Hepatocyte (in vitro differentiated cells): ENCODE measurements at regions not wholly inside any gene's neighbourhood (a gene's known extent, or its start where the extent isn't known, plus 50 kb on each side); places are given as distances from the start of the nearest gene placed in this dataset.

Source experiments
- DNase-seq: peaks from one replicate; pipeline ENCODE4 v3.0.0-alpha.2; 2016; ENCODE audit warnings: low spot score
- H2AFZ ChIP-seq: fragments of 200-600 bp; sonication (generic); 2 replicates; pipeline ENCODE4 v1.6.0; 2016; ENCODE audit warnings: antibody characterized with exemption, mild to moderate bottlenecking
- H3K27ac ChIP-seq: fragments of 200-600 bp; sonication (generic); 2 replicates; pipeline ENCODE4 v1.5.1; 2016; ENCODE audit warnings: mild to moderate bottlenecking
- H3K27me3 ChIP-seq: fragments of 200-600 bp; sonication (generic); 2 replicates; pipeline ENCODE4 v1.6.1; 2016
- H3K36me3 ChIP-seq: fragments of 200-600 bp; sonication (generic); replicated peaks from 2 replicates; pipeline ENCODE4 v1.5.1; 2016; ENCODE audit warnings: low read depth; ENCODE audit not compliant: insufficient read depth
- H3K4me1 ChIP-seq: fragments of 200-600 bp; sonication (generic); 2 replicates; pipeline ENCODE4 v1.5.1; 2016; ENCODE audit warnings: mild to moderate bottlenecking, moderate library complexity; ENCODE audit not compliant: insufficient read depth
- H3K4me2 ChIP-seq: fragments of 200-600 bp; sonication (generic); 2 replicates; pipeline ENCODE4 v1.6.0; 2016
- H3K4me3 ChIP-seq: fragments of 200-600 bp; sonication (generic); 2 replicates; pipeline ENCODE4 v1.5.1; 2016; ENCODE audit warnings: mild to moderate bottlenecking
- H3K79me2 ChIP-seq: fragments of 200-600 bp; sonication (generic); 2 replicates; pipeline ENCODE4 v1.6.0; 2017; ENCODE audit warnings: mild to moderate bottlenecking
- H3K9me2 ChIP-seq: fragments of 200-600 bp; sonication (generic); replicated peaks from 2 replicates; pipeline ENCODE4 v1.6.0; 2017; ENCODE audit warnings: mild to moderate bottlenecking; ENCODE audit not compliant: insufficient read depth
- H3K9me3 ChIP-seq: fragments of 200-600 bp; sonication (generic); 2 replicates; pipeline ENCODE4 v1.5.1; 2016; ENCODE audit warnings: low read depth, mild to moderate bottlenecking
- H4K20me1 ChIP-seq: fragments of 200-600 bp; sonication (generic); 2 replicates; pipeline ENCODE4 v1.6.0; 2016; ENCODE audit warnings: mild to moderate bottlenecking; ENCODE audit not compliant: insufficient read depth, poor library complexity, severe bottlenecking
- CTCF ChIP-seq: fragments of 200-600 bp; sonication (generic); IDR thresholded peaks from 2 replicates; pipeline ENCODE4 v1.5.1; 2016; ENCODE audit warnings: antibody characterized with exemption, mild to moderate bottlenecking; ENCODE audit not compliant: poor library complexity
- EZH2 ChIP-seq: fragments of 200-600 bp; sonication (generic); IDR thresholded peaks from 2 replicates; pipeline ENCODE4 v1.6.1; 2016; ENCODE audit warnings: antibody characterized with exemption, mild to moderate bottlenecking, borderline replicate concordance
- EZH2phosphoT487 ChIP-seq: fragments of 200-600 bp; sonication (generic); IDR thresholded peaks from one replicate; pipeline ENCODE4 v1.6.1; 2018; ENCODE audit warnings: antibody characterized with exemption, mild to moderate bottlenecking, low read depth, moderate library complexity; ENCODE audit not compliant: unreplicated experiment, severe bottlenecking
- WGBS: methylation state at CpG from one replicate; pipeline ENCODE4 v1.1.6; 2016; ENCODE audit warnings: low lambda C conversion rate; ENCODE audit errors: missing lambda C conversion rate; 5-methylcytosine and 5-hydroxymethylcytosine counted together

GRCh38 chr9:28651050-28651722 is 1077.9 kb upstream of the C9orf72 start:
- Histone ChIP-seq H3K9me3 (no peaks in the 10 kb centered on the region), H3K79me2 (no peaks in the 10 kb centered on the region)

GRCh38 chr9:28653216-28653615 is 1079.9 kb upstream of the C9orf72 start:
- H3K9me3 ChIP-seq: no peaks in the 10 kb centered on the region
- 97% methylated on average over 1 of the region's 1 CpG for WGBS

More at GRCh38 chr9:28651050-28651722, 1077.9 kb upstream of the C9orf72 start:
- Histone ChIP-seq H2AFZ (no peak overlapping the region), H3K9me2 (no peaks in the 10 kb centered on the region), H3K27me3 (no peaks in the 10 kb centered on the region), H3K4me2 (no peak overlapping the region), H4K20me1 (no peaks in the 10 kb centered on the region), H3K4me1 (no peaks in the 10 kb centered on the region), H3K36me3 (no peaks in the 10 kb centered on the region), H3K4me3 (no peak overlapping the region), H3K27ac (no peak overlapping the region)
- 92% methylated on average over 5 of the region's 5 CpGs for WGBS
- DNase-seq: no peak
- no peak for TF ChIP-seq EZH2
- TF ChIP-seq EZH2phosphoT487: no peak
- no peak for TF ChIP-seq CTCF

GRCh38 chr9:28656727-28657126 is 1083.4 kb upstream of the C9orf72 start:
- Histone ChIP-seq H4K20me1 (no peaks in the 10 kb centered on the region), H3K27ac (no peak overlapping the region), H3K9me3 (no peaks in the 10 kb centered on the region), H3K4me2 (no peak overlapping the region), H3K4me1 (no peaks in the 10 kb centered on the region), H3K9me2 (no peaks in the 10 kb centered on the region), H3K27me3 (no peaks in the 10 kb centered on the region), H3K36me3 (no peaks in the 10 kb centered on the region), H3K79me2 (no peaks in the 10 kb centered on the region), H2AFZ (no peak overlapping the region), H3K4me3 (no peak overlapping the region)
- 14% methylated on average over 2 of the region's 2 CpGs for WGBS
- DNase-seq: no peak
- TF ChIP-seq EZH2 (no peak), CTCF (no peak), EZH2phosphoT487 (no peak)

More at GRCh38 chr9:28653216-28653615, 1079.9 kb upstream of the C9orf72 start:
- TF ChIP-seq EZH2 (no peak), CTCF (no peak), EZH2phosphoT487 (no peak)
- no peak overlapping the region for H3K4me3 ChIP-seq
- no peak overlapping the region for H2AFZ ChIP-seq
- H3K9me2 ChIP-seq: no peaks in the 10 kb centered on the region
- H3K27ac ChIP-seq: no peak overlapping the region
- H3K4me1 ChIP-seq: no peaks in the 10 kb centered on the region
- no peaks in the 10 kb centered on the region for H4K20me1 ChIP-seq
- no peaks in the 10 kb centered on the region for H3K79me2 ChIP-seq
- H3K36me3 ChIP-seq: no peaks in the 10 kb centered on the region
- DNase-seq: no peak
- H3K4me2 ChIP-seq: no peak overlapping the region
- H3K27me3 ChIP-seq: no peaks in the 10 kb centered on the region
